Body of pancreas (tissue), 4 donors: ENCODE measurements at regions not wholly inside any gene's neighbourhood (a gene's known extent, or its start where the extent isn't known, plus 50 kb on each side); places are given as distances from the start of the nearest gene placed in this dataset.

ENCODE experiments used
- CTCF ChIP-seq, 7 experiments: fragments of 450-650 bp in 4 of 7; fragments of 200-600 bp in 3 of 7; sonication (generic) in 3 of 7; IDR thresholded peaks; one replicate each; pipeline ENCODE4 v1.5.1; 2016 to 2019; ENCODE audit warnings: antibody characterized with exemption in 7 of 7
- POLR2A ChIP-seq, 3 donors: fragments of 450-650 bp; IDR thresholded peaks; one replicate each; pipeline ENCODE4 v1.6.1; 2016; ENCODE audit warnings: antibody characterized with exemption in 3 of 3, mild to moderate bottlenecking in 2 of 3

- TF ChIP-seq CTCF (IDR thresholded peaks at IDR 0.05) (no peak), POLR2A (IDR thresholded peaks at IDR 0.05) (no peak)
These were observed 185.8 kb downstream of the VAPA start for GRCh38 chr18:10099539-10100140.
